ENCODE measurements at regions not wholly inside any gene's neighbourhood (a gene's known extent, or its start where the extent isn't known, plus 50 kb on each side); places are given as distances from the start of the nearest gene placed in this dataset.

DNA sequence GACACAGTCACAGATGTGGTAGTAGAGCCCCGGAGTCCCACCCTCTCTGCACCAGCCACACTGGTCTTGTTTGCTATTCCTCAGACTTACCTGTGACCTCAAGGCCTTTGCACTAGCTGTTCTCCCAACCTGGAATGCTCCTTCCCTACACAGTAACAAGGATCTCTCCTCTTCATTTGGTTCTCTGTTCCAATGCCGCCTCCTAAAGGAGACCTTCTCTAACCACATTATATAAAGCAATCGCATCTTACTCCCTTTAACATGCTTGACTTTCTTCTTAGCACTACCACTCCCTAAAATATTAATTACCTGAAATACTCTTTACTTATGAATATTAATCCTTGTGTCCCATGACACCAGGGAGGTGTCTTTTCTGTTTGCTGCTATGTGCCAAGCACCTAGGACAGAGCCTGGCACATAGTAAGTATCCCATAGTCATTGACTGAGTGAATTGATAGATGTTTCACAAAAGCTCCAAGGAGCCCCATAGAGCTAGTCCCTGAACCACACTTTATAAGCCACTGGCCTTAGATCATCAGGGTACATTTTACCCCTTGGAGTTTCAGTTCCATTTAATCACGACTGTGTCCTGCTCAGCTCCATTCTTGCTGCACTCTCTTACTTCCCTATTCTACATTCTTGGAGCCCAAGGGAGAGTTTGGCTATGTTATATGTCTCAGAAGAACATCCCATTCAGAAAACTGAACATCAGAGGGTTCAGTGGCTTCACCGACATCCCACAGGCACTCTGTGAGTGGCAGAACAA, 312.7 kb downstream of the RAB28 start:
- no peak for FAIRE-seq
- Histone ChIP-seq H3K9me3 (ENCODE audit: control insufficient read depth in 2 of 2, insufficient read depth in 1 of 2, low read depth in 1 of 2, low read length in 1 of 2) (no peaks in the 10 kb centered on the region), H3K4me3 (ENCODE audit: low read depth in 1 of 3, low read length in 3 of 3) (no peak overlapping the region), H3K27me3 (ENCODE audit: control insufficient read depth in 3 of 3, insufficient read depth in 3 of 3, low read length in 3 of 3) (no peaks in the 10 kb centered on the region), H3K36me3 (ENCODE audit: control insufficient read depth in 3 of 3, insufficient read depth in 2 of 3, low read depth in 1 of 3, low read length in 3 of 3) (no peaks in the 10 kb centered on the region), H3K27ac (ENCODE audit: low read depth in 1 of 3, low read length in 2 of 3) (no peak overlapping the region), H3K4me1 (ENCODE audit: control insufficient read depth in 3 of 3, insufficient read depth in 2 of 3, low read depth in 1 of 3, low read length in 2 of 3) (no peaks in the 10 kb centered on the region)
- DNase-seq: no peak
- WGBS, 3 donors: 90 to 91% (median 91%) methylated on average over 5 of the region's 5 CpGs

DNA sequence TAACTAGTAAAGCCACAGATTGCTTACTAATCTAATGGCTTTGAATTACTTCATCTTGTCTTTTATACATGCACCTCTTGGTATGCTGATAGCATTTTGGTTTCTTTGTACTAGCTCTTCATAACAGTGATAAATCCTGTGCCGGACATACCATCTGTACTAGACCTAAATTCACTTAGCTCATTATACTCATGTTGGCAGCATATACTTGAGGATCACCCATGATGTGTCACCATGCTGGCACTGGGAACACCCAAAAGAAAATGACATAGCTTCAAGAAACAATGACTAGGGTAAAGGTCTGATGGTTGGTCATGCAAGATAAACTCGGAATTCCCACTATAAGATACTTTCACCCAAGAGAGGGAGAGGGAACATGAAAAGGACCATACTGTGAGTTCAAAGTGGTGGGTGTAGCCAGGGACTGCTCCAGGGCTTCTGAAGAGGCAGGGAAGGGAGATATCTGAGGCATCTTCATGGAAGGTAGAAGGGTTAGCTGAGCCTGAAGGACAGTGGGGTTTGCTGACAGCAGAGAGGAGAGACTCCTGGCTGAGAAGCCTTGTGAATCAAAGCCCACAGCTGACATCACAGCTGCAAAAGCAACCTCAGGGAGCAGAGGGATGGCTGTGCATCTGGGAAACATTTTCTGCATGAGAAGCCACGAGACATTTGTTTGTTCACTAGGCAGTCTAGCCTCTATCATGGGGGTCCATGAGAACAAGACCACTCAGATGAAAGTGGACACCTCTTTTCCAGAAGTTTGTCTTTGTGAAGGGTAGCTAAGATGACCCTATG, 314.2 kb downstream of the RAB28 start:
- no peaks in the 10 kb centered on the region for H3K36me3 ChIP-seq (ENCODE audit: control insufficient read depth in 3 of 3, insufficient read depth in 2 of 3, low read depth in 1 of 3, low read length in 3 of 3)
- H3K4me3 ChIP-seq (ENCODE audit: low read depth in 1 of 3, low read length in 3 of 3): no peak overlapping the region
- no peak overlapping the region for H3K27ac ChIP-seq (ENCODE audit: low read depth in 1 of 3, low read length in 2 of 3)
- DNase-seq (no peak), FAIRE-seq (no peak)
- H3K4me1 ChIP-seq (ENCODE audit: control insufficient read depth in 3 of 3, insufficient read depth in 2 of 3, low read depth in 1 of 3, low read length in 2 of 3): no peaks in the 10 kb centered on the region
- H3K27me3 ChIP-seq (ENCODE audit: control insufficient read depth in 3 of 3, insufficient read depth in 3 of 3, low read length in 3 of 3): no peaks in the 10 kb centered on the region
- WGBS, 3 donors: 65 to 75% (median 69%) methylated on average over 3 of the region's 3 CpGs
- H3K9me3 ChIP-seq (ENCODE audit: control insufficient read depth in 2 of 2, insufficient read depth in 1 of 2, low read depth in 1 of 2, low read length in 1 of 2): no peaks in the 10 kb centered on the region

- 71 to 86% (median 78%) methylated on average over 2 of the region's 2 CpGs for WGBS, 3 donors
- no peaks in the 10 kb centered on the region for H3K9me3 ChIP-seq (ENCODE audit: control insufficient read depth in 2 of 2, insufficient read depth in 1 of 2, low read depth in 1 of 2, low read length in 1 of 2)
- no peak overlapping the region for H3K27ac ChIP-seq (ENCODE audit: low read depth in 1 of 3, low read length in 2 of 3)
- H3K4me3 ChIP-seq (ENCODE audit: low read depth in 1 of 3, low read length in 3 of 3): no peak overlapping the region
- H3K27me3 ChIP-seq (ENCODE audit: control insufficient read depth in 3 of 3, insufficient read depth in 3 of 3, low read length in 3 of 3): no peaks in the 10 kb centered on the region
- no peak for FAIRE-seq
- H3K4me1 ChIP-seq (ENCODE audit: control insufficient read depth in 3 of 3, insufficient read depth in 2 of 3, low read depth in 1 of 3, low read length in 2 of 3): no peaks in the 10 kb centered on the region
- no peak for DNase-seq
- H3K36me3 ChIP-seq (ENCODE audit: control insufficient read depth in 3 of 3, insufficient read depth in 2 of 3, low read depth in 1 of 3, low read length in 3 of 3): no peaks in the 10 kb centered on the region
These were observed 315.8 kb downstream of the RAB28 start for GRCh38 chr4:13168326-13168725.

DNA sequence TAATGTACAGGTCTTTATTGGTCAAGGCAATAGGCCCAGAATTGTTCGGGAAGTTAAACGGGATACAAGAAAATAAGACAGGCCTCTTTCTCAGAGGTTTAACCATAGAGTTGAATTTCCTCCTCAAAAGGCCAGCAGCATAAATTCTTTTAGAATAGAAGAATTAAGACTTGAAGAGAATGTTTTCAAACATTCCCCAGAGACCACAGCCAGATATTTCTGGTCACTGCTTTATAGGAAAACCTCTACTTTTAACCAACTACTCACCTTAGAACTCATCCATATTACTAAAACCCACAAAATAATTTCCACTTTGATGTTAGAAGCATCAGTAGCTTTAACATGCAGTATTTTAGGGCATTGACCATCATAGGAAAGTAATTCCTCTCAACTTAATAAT, 317.9 kb downstream of the RAB28 start:
- DNase-seq (no peak), FAIRE-seq (no peak)
- Histone ChIP-seq H3K4me3 (ENCODE audit: low read depth in 1 of 3, low read length in 3 of 3) (no peak overlapping the region), H3K9me3 (ENCODE audit: control insufficient read depth in 2 of 2, insufficient read depth in 1 of 2, low read depth in 1 of 2, low read length in 1 of 2) (no peaks in the 10 kb centered on the region), H3K36me3 (ENCODE audit: control insufficient read depth in 3 of 3, insufficient read depth in 2 of 3, low read depth in 1 of 3, low read length in 3 of 3) (no peaks in the 10 kb centered on the region), H3K27me3 (ENCODE audit: control insufficient read depth in 3 of 3, insufficient read depth in 3 of 3, low read length in 3 of 3) (no peaks in the 10 kb centered on the region), H3K4me1 (ENCODE audit: control insufficient read depth in 3 of 3, insufficient read depth in 2 of 3, low read depth in 1 of 3, low read length in 2 of 3) (no peaks in the 10 kb centered on the region), H3K27ac (ENCODE audit: low read depth in 1 of 3, low read length in 2 of 3) (no peak overlapping the region)
- 83 to 90% (median 88%) methylated on average over 2 of the region's 2 CpGs for WGBS, 3 donors

- no peaks in the 10 kb centered on the region for H3K4me1 ChIP-seq (ENCODE audit: control insufficient read depth in 3 of 3, insufficient read depth in 2 of 3, low read depth in 1 of 3, low read length in 2 of 3)
- H3K9me3 ChIP-seq (ENCODE audit: control insufficient read depth in 2 of 2, insufficient read depth in 1 of 2, low read depth in 1 of 2, low read length in 1 of 2): no peaks in the 10 kb centered on the region
- no peak for FAIRE-seq
- WGBS, 3 donors: 82 to 86% (median 83%) methylated on average over 6 of the region's 6 CpGs
- H3K4me3 ChIP-seq (ENCODE audit: low read depth in 1 of 3, low read length in 3 of 3): no peak overlapping the region
- no peaks in the 10 kb centered on the region for H3K36me3 ChIP-seq (ENCODE audit: control insufficient read depth in 3 of 3, insufficient read depth in 2 of 3, low read depth in 1 of 3, low read length in 3 of 3)
- no peak overlapping the region for H3K27ac ChIP-seq (ENCODE audit: low read depth in 1 of 3, low read length in 2 of 3)
- H3K27me3 ChIP-seq (ENCODE audit: control insufficient read depth in 3 of 3, insufficient read depth in 3 of 3, low read length in 3 of 3): no peaks in the 10 kb centered on the region
- no peak for DNase-seq
These were observed 319.3 kb downstream of the RAB28 start for GRCh38 chr4:13164783-13165331.

- FAIRE-seq: no peak
- DNase-seq: no peak
- 66 to 88% (median 73%) methylated on average over 5 of the region's 5 CpGs for WGBS, 3 donors
- Histone ChIP-seq H3K9me3 (ENCODE audit: control insufficient read depth in 2 of 2, insufficient read depth in 1 of 2, low read depth in 1 of 2, low read length in 1 of 2) (no peaks in the 10 kb centered on the region), H3K36me3 (ENCODE audit: control insufficient read depth in 3 of 3, insufficient read depth in 2 of 3, low read depth in 1 of 3, low read length in 3 of 3) (no peaks in the 10 kb centered on the region), H3K27ac (ENCODE audit: low read depth in 1 of 3, low read length in 2 of 3) (no peak overlapping the region), H3K4me1 (ENCODE audit: control insufficient read depth in 3 of 3, insufficient read depth in 2 of 3, low read depth in 1 of 3, low read length in 2 of 3) (no peaks in the 10 kb centered on the region), H3K4me3 (ENCODE audit: low read depth in 1 of 3, low read length in 3 of 3) (no peak overlapping the region), H3K27me3 (ENCODE audit: control insufficient read depth in 3 of 3, insufficient read depth in 3 of 3, low read length in 3 of 3) (no peaks in the 10 kb centered on the region)
These were observed 321.3 kb downstream of the RAB28 start for GRCh38 chr4:13162886-13163285.

GRCh38 chr4:13160920-13161319, 323.2 kb downstream of the RAB28 start:
- FAIRE-seq: no peak
- Histone ChIP-seq H3K36me3 (ENCODE audit: control insufficient read depth in 3 of 3, insufficient read depth in 2 of 3, low read depth in 1 of 3, low read length in 3 of 3) (no peaks in the 10 kb centered on the region), H3K27me3 (ENCODE audit: control insufficient read depth in 3 of 3, insufficient read depth in 3 of 3, low read length in 3 of 3) (no peaks in the 10 kb centered on the region), H3K9me3 (ENCODE audit: control insufficient read depth in 2 of 2, insufficient read depth in 1 of 2, low read depth in 1 of 2, low read length in 1 of 2) (no peaks in the 10 kb centered on the region), H3K27ac (ENCODE audit: low read depth in 1 of 3, low read length in 2 of 3) (no peak overlapping the region), H3K4me1 (ENCODE audit: control insufficient read depth in 3 of 3, insufficient read depth in 2 of 3, low read depth in 1 of 3, low read length in 2 of 3) (no peaks in the 10 kb centered on the region), H3K4me3 (ENCODE audit: low read depth in 1 of 3, low read length in 3 of 3) (no peak overlapping the region)
- WGBS, 3 donors: 62 to 79% (median 70%) methylated on average over 2 of the region's 2 CpGs
- no peak for DNase-seq

GRCh38 chr4:13159041-13159620, 325.0 kb downstream of the RAB28 start:
- H3K36me3 ChIP-seq (ENCODE audit: control insufficient read depth in 3 of 3, insufficient read depth in 2 of 3, low read depth in 1 of 3, low read length in 3 of 3): no peaks in the 10 kb centered on the region
- no peak overlapping the region for H3K27ac ChIP-seq (ENCODE audit: low read depth in 1 of 3, low read length in 2 of 3)
- H3K4me1 ChIP-seq (ENCODE audit: control insufficient read depth in 3 of 3, insufficient read depth in 2 of 3, low read depth in 1 of 3, low read length in 2 of 3): no peaks in the 10 kb centered on the region
- no peak for FAIRE-seq
- DNase-seq: peak in 1 of 2 donors; percentile 9
- no peaks in the 10 kb centered on the region for H3K27me3 ChIP-seq (ENCODE audit: control insufficient read depth in 3 of 3, insufficient read depth in 3 of 3, low read length in 3 of 3)
- no peaks in the 10 kb centered on the region for H3K9me3 ChIP-seq (ENCODE audit: control insufficient read depth in 2 of 2, insufficient read depth in 1 of 2, low read depth in 1 of 2, low read length in 1 of 2)
- 57 to 63% (median 59%) methylated on average over 4 of the region's 4 CpGs for WGBS, 3 donors
- no peak overlapping the region for H3K4me3 ChIP-seq (ENCODE audit: low read depth in 1 of 3, low read length in 3 of 3)

All from small intestine (tissue), 7 donors.